ENCODE measurements at regions not wholly inside any gene's neighbourhood (a gene's known extent, or its start where the extent isn't known, plus 50 kb on each side); places are given as distances from the start of the nearest gene placed in this dataset.

DNA sequence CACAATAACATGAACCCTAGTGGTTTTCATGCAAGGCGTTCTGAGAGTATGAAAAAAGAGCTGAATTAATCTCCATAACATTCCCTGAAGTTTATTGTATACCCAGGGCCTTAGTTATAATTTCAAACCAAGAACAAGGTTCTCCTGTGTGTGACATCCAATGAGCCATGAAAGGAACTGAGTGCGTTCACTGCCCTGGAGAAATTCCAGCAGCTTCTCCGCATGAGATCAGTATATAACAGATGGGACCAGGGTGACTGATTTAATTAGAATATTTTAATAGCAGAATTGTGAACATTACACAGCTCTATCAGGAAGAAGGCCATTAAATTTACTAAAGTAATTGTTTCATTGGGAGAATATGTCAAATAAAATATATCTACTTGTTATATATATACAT is 1190.5 kb upstream of the SLC10A2 start:
- TF ChIP-seq, protein P1, sequence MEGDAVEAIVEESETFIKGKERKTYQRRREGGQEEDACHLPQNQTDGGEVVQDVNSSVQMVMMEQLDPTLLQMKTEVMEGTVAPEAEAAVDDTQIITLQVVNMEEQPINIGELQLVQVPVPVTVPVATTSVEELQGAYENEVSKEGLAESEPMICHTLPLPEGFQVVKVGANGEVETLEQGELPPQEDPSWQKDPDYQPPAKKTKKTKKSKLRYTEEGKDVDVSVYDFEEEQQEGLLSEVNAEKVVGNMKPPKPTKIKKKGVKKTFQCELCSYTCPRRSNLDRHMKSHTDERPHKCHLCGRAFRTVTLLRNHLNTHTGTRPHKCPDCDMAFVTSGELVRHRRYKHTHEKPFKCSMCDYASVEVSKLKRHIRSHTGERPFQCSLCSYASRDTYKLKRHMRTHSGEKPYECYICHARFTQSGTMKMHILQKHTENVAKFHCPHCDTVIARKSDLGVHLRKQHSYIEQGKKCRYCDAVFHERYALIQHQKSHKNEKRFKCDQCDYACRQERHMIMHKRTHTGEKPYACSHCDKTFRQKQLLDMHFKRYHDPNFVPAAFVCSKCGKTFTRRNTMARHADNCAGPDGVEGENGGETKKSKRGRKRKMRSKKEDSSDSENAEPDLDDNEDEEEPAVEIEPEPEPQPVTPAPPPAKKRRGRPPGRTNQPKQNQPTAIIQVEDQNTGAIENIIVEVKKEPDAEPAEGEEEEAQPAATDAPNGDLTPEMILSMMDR (IDR thresholded peaks at IDR 0.05): no peak
- TF ChIP-seq POLR2A (IDR thresholded peaks at IDR 0.05): no peak

Data from breast epithelium (tissue), 3 donors.